ENCODE measurements at regions not wholly inside any gene's neighbourhood (a gene's known extent, or its start where the extent isn't known, plus 50 kb on each side); places are given as distances from the start of the nearest gene placed in this dataset.

DNA sequence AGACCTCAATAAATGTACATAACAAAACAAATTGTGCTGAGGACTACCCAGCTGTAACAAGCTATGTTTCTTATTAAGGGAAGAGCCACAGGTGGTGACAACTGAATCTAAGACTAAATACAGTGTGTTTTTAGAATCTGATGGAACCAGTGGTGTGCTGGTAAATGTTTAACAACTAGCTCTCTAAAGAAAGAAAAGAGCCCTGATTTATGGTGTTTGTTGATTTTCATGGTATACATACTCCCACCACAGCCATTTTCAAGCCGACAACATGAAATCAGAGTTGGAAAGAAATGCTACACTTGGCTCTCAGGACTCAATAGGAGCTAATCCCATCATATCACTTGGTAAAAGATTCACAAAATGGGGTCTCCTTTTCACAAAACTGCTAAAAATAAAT is 89.8 kb upstream of the FNDC3B start:
- TF ChIP-seq, protein P1, sequence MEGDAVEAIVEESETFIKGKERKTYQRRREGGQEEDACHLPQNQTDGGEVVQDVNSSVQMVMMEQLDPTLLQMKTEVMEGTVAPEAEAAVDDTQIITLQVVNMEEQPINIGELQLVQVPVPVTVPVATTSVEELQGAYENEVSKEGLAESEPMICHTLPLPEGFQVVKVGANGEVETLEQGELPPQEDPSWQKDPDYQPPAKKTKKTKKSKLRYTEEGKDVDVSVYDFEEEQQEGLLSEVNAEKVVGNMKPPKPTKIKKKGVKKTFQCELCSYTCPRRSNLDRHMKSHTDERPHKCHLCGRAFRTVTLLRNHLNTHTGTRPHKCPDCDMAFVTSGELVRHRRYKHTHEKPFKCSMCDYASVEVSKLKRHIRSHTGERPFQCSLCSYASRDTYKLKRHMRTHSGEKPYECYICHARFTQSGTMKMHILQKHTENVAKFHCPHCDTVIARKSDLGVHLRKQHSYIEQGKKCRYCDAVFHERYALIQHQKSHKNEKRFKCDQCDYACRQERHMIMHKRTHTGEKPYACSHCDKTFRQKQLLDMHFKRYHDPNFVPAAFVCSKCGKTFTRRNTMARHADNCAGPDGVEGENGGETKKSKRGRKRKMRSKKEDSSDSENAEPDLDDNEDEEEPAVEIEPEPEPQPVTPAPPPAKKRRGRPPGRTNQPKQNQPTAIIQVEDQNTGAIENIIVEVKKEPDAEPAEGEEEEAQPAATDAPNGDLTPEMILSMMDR (IDR thresholded peaks at IDR 0.05) = no peak
- no peak for TF ChIP-seq POLR2A (IDR thresholded peaks at IDR 0.05)
